Epithelial cell of proximal tubule (primary cell): ENCODE measurements at regions not wholly inside any gene's neighbourhood (a gene's known extent, or its start where the extent isn't known, plus 50 kb on each side); places are given as distances from the start of the nearest gene placed in this dataset.
A peak's percentile ranks its signal among the peaks of the same experiment; 100 is the strongest.

Experiments used
- DNase-seq: peaks from one replicate; pipeline ENCODE4 v3.0.0-alpha.2; 2011; ENCODE audit warnings: low read depth
- H3K4me3 ChIP-seq: 2 replicates; pipeline ENCODE4 v1.5.1; 2011; ENCODE audit warnings: low read depth, mild to moderate bottlenecking, low read length
- TF ChIP-seq, protein P1 (sequence below): conservative IDR thresholded peaks from 2 replicates; pipeline ENCODE4 v1.5.1; 2012; ENCODE audit warnings: low read depth, mild to moderate bottlenecking, low read length

DNA sequence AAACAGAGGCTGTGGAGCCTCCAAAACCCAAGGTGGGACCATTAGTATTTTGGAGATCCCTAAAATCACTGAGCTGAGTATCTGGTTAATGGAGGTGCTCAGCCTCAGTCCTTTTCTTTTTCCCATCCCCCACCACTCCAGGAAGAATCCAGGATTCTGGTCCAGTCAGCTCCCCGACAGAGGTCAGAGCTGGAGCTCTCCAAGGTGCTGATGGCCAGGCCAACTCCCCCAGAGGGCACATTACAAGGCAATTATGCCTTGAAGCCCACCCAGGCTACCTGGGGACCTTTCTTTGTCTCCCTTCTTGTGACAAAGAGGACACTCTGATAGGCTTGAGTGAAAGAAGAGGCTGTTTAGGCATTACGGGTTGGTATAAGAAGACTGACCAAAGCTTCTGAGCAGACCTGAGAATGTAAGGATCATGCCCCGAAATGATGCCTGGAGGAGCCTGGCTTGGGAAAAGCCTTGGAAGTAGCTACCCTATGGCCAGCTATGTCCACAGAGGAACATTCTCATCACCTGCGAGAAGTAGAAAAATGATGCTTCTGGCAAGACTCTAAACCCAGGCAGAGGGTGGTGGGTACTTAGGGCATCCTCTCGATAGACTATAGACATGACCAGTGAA is 102.5 kb upstream of the LDAH start:
- no peak for DNase-seq
- TF ChIP-seq, protein P1, sequence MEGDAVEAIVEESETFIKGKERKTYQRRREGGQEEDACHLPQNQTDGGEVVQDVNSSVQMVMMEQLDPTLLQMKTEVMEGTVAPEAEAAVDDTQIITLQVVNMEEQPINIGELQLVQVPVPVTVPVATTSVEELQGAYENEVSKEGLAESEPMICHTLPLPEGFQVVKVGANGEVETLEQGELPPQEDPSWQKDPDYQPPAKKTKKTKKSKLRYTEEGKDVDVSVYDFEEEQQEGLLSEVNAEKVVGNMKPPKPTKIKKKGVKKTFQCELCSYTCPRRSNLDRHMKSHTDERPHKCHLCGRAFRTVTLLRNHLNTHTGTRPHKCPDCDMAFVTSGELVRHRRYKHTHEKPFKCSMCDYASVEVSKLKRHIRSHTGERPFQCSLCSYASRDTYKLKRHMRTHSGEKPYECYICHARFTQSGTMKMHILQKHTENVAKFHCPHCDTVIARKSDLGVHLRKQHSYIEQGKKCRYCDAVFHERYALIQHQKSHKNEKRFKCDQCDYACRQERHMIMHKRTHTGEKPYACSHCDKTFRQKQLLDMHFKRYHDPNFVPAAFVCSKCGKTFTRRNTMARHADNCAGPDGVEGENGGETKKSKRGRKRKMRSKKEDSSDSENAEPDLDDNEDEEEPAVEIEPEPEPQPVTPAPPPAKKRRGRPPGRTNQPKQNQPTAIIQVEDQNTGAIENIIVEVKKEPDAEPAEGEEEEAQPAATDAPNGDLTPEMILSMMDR, result no peak
- no peak overlapping the region for H3K4me3 ChIP-seq

GRCh38 chr2:20919297-20919800 is 96.4 kb upstream of the LDAH start:
- TF ChIP-seq, protein P1, result no peak
- no peak for DNase-seq
- H3K4me3 ChIP-seq, result no peak overlapping the region

GRCh38 chr2:20917719-20918572 is 95.0 kb upstream of the LDAH start:
- H3K4me3 ChIP-seq, result no peak overlapping the region
- TF ChIP-seq, protein P1, result no peak
- no peak for DNase-seq

DNA sequence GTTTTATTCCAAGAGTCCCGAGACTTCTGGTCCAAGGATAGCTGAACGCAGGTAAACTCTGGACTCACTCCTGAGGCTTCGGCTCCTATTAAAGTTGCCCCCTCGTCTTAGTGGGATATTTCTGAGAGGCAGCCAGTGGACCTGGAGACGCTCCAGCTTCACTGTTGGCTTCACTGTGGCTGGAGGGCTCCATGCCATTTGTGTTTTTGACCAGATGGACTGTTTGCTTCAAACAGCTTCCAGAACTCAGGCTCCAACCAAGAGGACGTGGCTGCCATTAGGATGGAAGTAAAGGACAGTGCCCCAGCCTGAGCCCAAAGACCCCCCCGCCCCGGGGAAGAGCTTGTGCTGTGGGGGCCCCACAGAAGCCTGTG is 94.4 kb upstream of the LDAH start:
- TF ChIP-seq, protein P1, result no peak
- no peak for DNase-seq
- H3K4me3 ChIP-seq, result no peak overlapping the region

DNA sequence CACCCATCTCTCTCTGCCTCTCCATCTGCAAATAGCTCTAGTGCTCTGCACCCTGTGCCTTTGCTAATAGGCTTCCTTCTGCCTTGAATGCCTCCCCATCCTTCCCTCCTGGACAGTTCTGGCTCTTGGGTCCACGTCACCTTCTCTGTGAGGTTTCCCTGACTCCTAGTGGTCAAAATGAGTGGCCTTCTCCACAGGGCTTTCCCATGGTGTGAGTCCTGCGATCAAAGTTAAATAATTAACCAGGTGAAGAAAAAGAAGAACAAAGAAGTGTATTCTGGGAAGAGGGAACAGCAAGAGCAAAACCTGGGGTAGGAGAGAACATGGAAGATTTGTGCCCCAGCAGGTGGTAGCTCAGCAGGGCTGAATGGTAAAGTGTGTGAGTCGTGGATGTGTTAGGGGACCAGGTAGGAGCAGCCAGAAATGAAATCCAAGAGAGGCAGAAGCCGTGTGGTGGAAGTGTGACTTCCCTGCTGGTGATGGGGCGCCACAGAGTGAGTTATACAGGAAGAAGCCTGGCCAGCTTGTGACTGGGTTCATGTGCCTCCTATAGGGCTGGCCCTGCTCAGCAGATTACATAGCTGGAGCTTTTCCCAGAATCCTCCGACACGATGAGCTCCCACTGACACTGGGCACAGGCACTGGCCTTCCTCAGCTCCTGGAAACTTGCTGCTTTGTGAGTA is 93.8 kb upstream of the LDAH start:
- peak; percentile 36 for DNase-seq
- TF ChIP-seq, protein P1, result peak; percentile 77
- no peak overlapping the region for H3K4me3 ChIP-seq

DNA sequence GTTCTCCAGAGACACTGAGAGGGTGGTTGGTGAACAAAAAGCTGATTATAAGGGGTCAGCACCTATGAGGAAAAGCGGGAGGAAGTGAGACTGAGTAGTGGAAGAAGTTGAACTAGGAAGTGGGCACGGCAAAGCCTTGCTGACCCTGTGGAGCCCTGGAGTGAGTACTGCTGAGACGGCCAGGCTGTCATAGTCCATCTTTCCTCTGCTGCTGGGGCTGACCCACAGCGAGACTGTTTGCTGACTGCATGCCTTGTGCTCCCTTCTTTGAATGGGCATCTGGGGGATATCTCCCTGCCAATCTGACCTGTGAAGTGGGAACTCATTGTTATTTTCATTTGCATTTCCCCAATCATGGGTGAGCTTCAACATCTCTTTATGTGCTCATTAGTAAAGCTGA is 92.4 kb upstream of the LDAH start:
- H3K4me3 ChIP-seq, result no peak overlapping the region
- TF ChIP-seq, protein P1, result no peak
- DNase-seq, result no peak
